ENCODE measurements at regions not wholly inside any gene's neighbourhood (a gene's known extent, or its start where the extent isn't known, plus 50 kb on each side); places are given as distances from the start of the nearest gene placed in this dataset.

GRCh38 chr16:85421338-85422195, 191.6 kb upstream of the GSE1 start:
- WGBS, 2 experiments (ENCODE audit: low coverage in 1 of 2, low lambda C conversion rate in 2 of 2, missing lambda C conversion rate in 2 of 2): 84% methylated on average over 18 to 23 of the region's 24 CpGs

GRCh38 chr16:85422196-85422631, 190.9 kb upstream of the GSE1 start:
- Histone ChIP-seq H3K9ac (no peak overlapping the region), H3K27ac (no peak overlapping the region), H3K4me1 (ENCODE audit: insufficient read depth) (no peaks in the 10 kb centered on the region), H2AFZ (no peak overlapping the region), H3F3A (ENCODE audit: insufficient read depth) (no peaks in the 10 kb centered on the region), H3K36me3 (ENCODE audit: low read depth) (no peaks in the 10 kb centered on the region), H3K79me2 (ENCODE audit: insufficient read depth) (peaks cover 11% of the 10 kb centered on the region; the same call in 1 of the 2 replicates), H3K9me2 (ENCODE audit: insufficient read depth) (no peaks in the 10 kb centered on the region), H3K27me3 (replicated peaks; ENCODE audit: insufficient read depth) (no peaks in the 10 kb centered on the region), H4K20me1 (ENCODE audit: insufficient read depth) (no peaks in the 10 kb centered on the region), H3K4me2 (ENCODE audit: unreplicated experiment) (no peak overlapping the region), H3K9me3 (ENCODE audit: low read depth) (no peaks in the 10 kb centered on the region), H3K4me3 (no peak overlapping the region)
- no peak for TF ChIP-seq EZH2 (IDR thresholded peaks at IDR 0.05; ENCODE audit: insufficient read depth, poor library complexity, severe bottlenecking)
- TF ChIP-seq EZH2phosphoT487 (IDR thresholded peaks at IDR 0.05; ENCODE audit: insufficient read depth, low read depth): no peak
- 50 to 60% methylated on average over 8 to 16 of the region's 16 CpGs for WGBS, 2 experiments (ENCODE audit: low coverage in 1 of 2, low lambda C conversion rate in 2 of 2, missing lambda C conversion rate in 2 of 2)
- DNase-seq: no peak
- in situ Hi-C loops (cut with MboI): no loop called here

More at GRCh38 chr16:85421338-85422195, 191.6 kb upstream of the GSE1 start:
- H3K9me3 ChIP-seq (ENCODE audit: low read depth): no peaks in the 10 kb centered on the region
- DNase-seq: no peak
- H3K9ac ChIP-seq: no peak overlapping the region
- no peaks in the 10 kb centered on the region for H3F3A ChIP-seq (ENCODE audit: insufficient read depth)
- H3K27ac ChIP-seq: no peak overlapping the region
- no peak overlapping the region for H3K4me2 ChIP-seq (ENCODE audit: unreplicated experiment)
- no peaks in the 10 kb centered on the region for H3K36me3 ChIP-seq (ENCODE audit: low read depth)
- no peaks in the 10 kb centered on the region for H3K9me2 ChIP-seq (ENCODE audit: insufficient read depth)
- no peaks in the 10 kb centered on the region for H3K27me3 ChIP-seq (replicated peaks; ENCODE audit: insufficient read depth)
- no peaks in the 10 kb centered on the region for H4K20me1 ChIP-seq (ENCODE audit: insufficient read depth)
- H3K79me2 ChIP-seq (ENCODE audit: insufficient read depth): peaks cover 11% of the 10 kb centered on the region; the same call in 1 of the 2 replicates
- H2AFZ ChIP-seq: no peak overlapping the region
- no peak overlapping the region for H3K4me3 ChIP-seq
- no peak for TF ChIP-seq EZH2 (IDR thresholded peaks at IDR 0.05; ENCODE audit: insufficient read depth, poor library complexity, severe bottlenecking)
- no peak for TF ChIP-seq EZH2phosphoT487 (IDR thresholded peaks at IDR 0.05; ENCODE audit: insufficient read depth, low read depth)
- in situ Hi-C loops (cut with MboI): no loop called here
- H3K4me1 ChIP-seq (ENCODE audit: insufficient read depth): no peaks in the 10 kb centered on the region

- no peak overlapping the region for H3K9ac ChIP-seq
- in situ Hi-C loops (cut with MboI): no loop called here
- H3K9me2 ChIP-seq (ENCODE audit: insufficient read depth): no peaks in the 10 kb centered on the region
- no peaks in the 10 kb centered on the region for H3K4me1 ChIP-seq (ENCODE audit: insufficient read depth)
- no peaks in the 10 kb centered on the region for H3F3A ChIP-seq (ENCODE audit: insufficient read depth)
- peaks cover 11% of the 10 kb centered on the region; the same call in 1 of the 2 replicates for H3K79me2 ChIP-seq (ENCODE audit: insufficient read depth)
- no peak for TF ChIP-seq EZH2phosphoT487 (IDR thresholded peaks at IDR 0.05; ENCODE audit: insufficient read depth, low read depth)
- TF ChIP-seq EZH2 (IDR thresholded peaks at IDR 0.05; ENCODE audit: insufficient read depth, poor library complexity, severe bottlenecking): no peak
- no peaks in the 10 kb centered on the region for H3K9me3 ChIP-seq (ENCODE audit: low read depth)
- 92 to 96% methylated on average over 22 to 23 of the region's 23 CpGs for WGBS, 2 experiments (ENCODE audit: low coverage in 1 of 2, low lambda C conversion rate in 2 of 2, missing lambda C conversion rate in 2 of 2)
- no peaks in the 10 kb centered on the region for H3K27me3 ChIP-seq (replicated peaks; ENCODE audit: insufficient read depth)
- H2AFZ ChIP-seq: no peak overlapping the region
- no peak overlapping the region for H3K27ac ChIP-seq
- H3K36me3 ChIP-seq (ENCODE audit: low read depth): no peaks in the 10 kb centered on the region
- H3K4me2 ChIP-seq (ENCODE audit: unreplicated experiment): no peak overlapping the region
- no peaks in the 10 kb centered on the region for H4K20me1 ChIP-seq (ENCODE audit: insufficient read depth)
- H3K4me3 ChIP-seq: no peak overlapping the region
- DNase-seq: no peak
Observed at GRCh38 chr16:85422632-85423550, 190.2 kb upstream of the GSE1 start.

- in situ Hi-C loops (cut with MboI): no loop called here
- H3K9me2 ChIP-seq (ENCODE audit: insufficient read depth): no peaks in the 10 kb centered on the region
- no peaks in the 10 kb centered on the region for H4K20me1 ChIP-seq (ENCODE audit: insufficient read depth)
- no peak overlapping the region for H3K4me3 ChIP-seq
- no peak for DNase-seq
- no peak overlapping the region for H3K4me2 ChIP-seq (ENCODE audit: unreplicated experiment)
- 95 to 96% methylated on average over 7 to 11 of the region's 11 CpGs for WGBS, 2 experiments (ENCODE audit: low coverage in 1 of 2, low lambda C conversion rate in 2 of 2, missing lambda C conversion rate in 2 of 2)
- H2AFZ ChIP-seq: no peak overlapping the region
- no peaks in the 10 kb centered on the region for H3K36me3 ChIP-seq (ENCODE audit: low read depth)
- H3K27ac ChIP-seq: no peak overlapping the region
- H3K4me1 ChIP-seq (ENCODE audit: insufficient read depth): no peaks in the 10 kb centered on the region
- H3K9me3 ChIP-seq (ENCODE audit: low read depth): no peaks in the 10 kb centered on the region
- no peaks in the 10 kb centered on the region for H3F3A ChIP-seq (ENCODE audit: insufficient read depth)
- H3K79me2 ChIP-seq (ENCODE audit: insufficient read depth): peaks cover 11% of the 10 kb centered on the region; the same call in 1 of the 2 replicates
- TF ChIP-seq EZH2phosphoT487 (IDR thresholded peaks at IDR 0.05; ENCODE audit: insufficient read depth, low read depth): no peak
- no peak for TF ChIP-seq EZH2 (IDR thresholded peaks at IDR 0.05; ENCODE audit: insufficient read depth, poor library complexity, severe bottlenecking)
- no peaks in the 10 kb centered on the region for H3K27me3 ChIP-seq (replicated peaks; ENCODE audit: insufficient read depth)
- no peak overlapping the region for H3K9ac ChIP-seq
Observed at GRCh38 chr16:85423631-85424030, 189.5 kb upstream of the GSE1 start.
